ENCODE measurements at regions not wholly inside any gene's neighbourhood (a gene's known extent, or its start where the extent isn't known, plus 50 kb on each side); places are given as distances from the start of the nearest gene placed in this dataset.
"Not testable (repeated sequence)": the region's sequence is repeated elsewhere in the genome, so short reads cannot be mapped to it uniquely, and the experiment has no call there.

GRCh38 chrX:73977542-73978169 is 125.1 kb upstream of the XIST start:
- Mint-ChIP-seq H3K4me3 (no peak overlapping the region), H3K4me1 (peaks cover 42% of the 10 kb centered on the region), H3K27me3 (no peaks in the 10 kb centered on the region), H3K27ac (peak overlapping the region; percentile 60), H3K36me3 (ENCODE audit: low read depth) (peaks cover 7% of the 10 kb centered on the region), H3K9me3 (no peaks in the 10 kb centered on the region)
- ATAC-seq (peak; percentile 86), DNase-seq (no peak)

DNA sequence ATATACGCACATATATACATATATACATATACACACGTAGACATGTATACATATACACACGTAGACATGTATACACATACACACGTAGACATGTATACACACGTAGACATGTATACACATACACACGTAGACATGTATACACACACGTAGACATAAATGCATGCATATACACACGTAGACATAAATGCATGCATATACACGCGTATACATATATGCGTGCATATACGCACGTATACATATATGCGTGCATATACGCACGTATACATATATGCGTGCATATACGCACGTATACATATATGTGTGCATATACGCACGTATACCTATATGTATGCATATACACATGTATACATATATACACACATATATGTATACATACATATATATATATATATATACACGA is 114.9 kb upstream of the XIST start:
- H3K27me3 Mint-ChIP-seq, DNase-seq, H3K4me3 Mint-ChIP-seq, H3K27ac Mint-ChIP-seq, H3K9me3 Mint-ChIP-seq, ATAC-seq: not testable (repeated sequence)
- H3K36me3 Mint-ChIP-seq (ENCODE audit: low read depth): peaks cover 25% of the 10 kb centered on the region
- H3K4me1 Mint-ChIP-seq: peaks cover 14% of the 10 kb centered on the region

- no peak for DNase-seq
- Mint-ChIP-seq H3K4me1 (peaks cover 24% of the 10 kb centered on the region), H3K27me3 (no peaks in the 10 kb centered on the region), H3K36me3 (ENCODE audit: low read depth) (peaks cover 20% of the 10 kb centered on the region), H3K27ac (no peak overlapping the region), H3K9me3 (no peaks in the 10 kb centered on the region), H3K4me3 (no peak overlapping the region)
- ATAC-seq: no peak
Measured at GRCh38 chrX:73965833-73966232, 113.3 kb upstream of the XIST start.

DNA sequence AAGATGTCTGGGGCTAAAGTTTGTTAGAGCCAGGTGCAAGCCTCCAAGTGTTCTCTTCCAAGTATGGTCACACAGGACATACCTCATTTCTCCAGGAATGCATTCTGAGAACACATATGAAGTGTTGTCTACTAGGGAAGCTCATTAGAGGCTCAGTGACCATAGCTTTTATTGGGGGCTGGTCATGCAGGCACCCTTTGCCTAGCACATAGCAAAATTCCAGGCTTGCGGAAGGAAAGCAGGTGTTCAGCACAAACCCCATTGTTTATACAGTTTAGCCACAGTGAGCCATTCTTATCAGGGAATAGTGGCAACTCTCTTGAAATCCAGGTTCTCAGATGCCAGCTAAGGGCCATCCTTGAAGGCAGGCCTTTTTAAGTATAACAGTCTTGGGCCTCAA is 112.1 kb upstream of the XIST start:
- Mint-ChIP-seq H3K4me1 (peaks cover 32% of the 10 kb centered on the region), H3K27me3 (no peaks in the 10 kb centered on the region), H3K27ac (no peak overlapping the region)

DNA sequence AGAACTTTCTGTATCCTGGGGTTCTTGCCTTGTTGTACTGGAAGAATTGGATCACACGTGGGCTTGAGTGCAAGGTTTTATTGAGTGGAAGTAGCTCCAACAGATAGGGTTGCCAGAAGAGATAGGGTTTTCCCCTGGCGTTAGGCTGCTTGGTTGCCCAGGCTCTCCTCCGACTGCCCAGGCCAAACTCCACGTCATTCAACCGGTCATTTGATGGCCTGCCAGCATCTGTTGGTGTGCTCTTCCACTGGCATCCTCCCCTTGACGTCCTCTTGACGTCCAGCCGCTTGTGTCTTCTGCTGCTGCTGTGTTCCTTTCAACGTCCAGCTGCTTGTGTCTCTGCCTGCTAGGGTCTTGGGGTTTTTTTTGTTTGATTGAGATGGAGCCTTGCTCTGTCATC is 111.2 kb upstream of the XIST start:
- Mint-ChIP-seq H3K27ac (no peak overlapping the region), H3K36me3 (ENCODE audit: low read depth) (peaks cover 15% of the 10 kb centered on the region), H3K9me3 (no peaks in the 10 kb centered on the region), H3K27me3 (no peaks in the 10 kb centered on the region), H3K4me1 (peaks cover 36% of the 10 kb centered on the region), H3K4me3 (no peak overlapping the region)
- DNase-seq (no peak), ATAC-seq (no peak)

More for the DNA sequence above, 112.1 kb upstream of the XIST start:
- peaks cover 15% of the 10 kb centered on the region for H3K36me3 Mint-ChIP-seq (ENCODE audit: low read depth)
- H3K9me3 Mint-ChIP-seq: no peaks in the 10 kb centered on the region
- DNase-seq: no peak
- no peak for ATAC-seq
- no peak overlapping the region for H3K4me3 Mint-ChIP-seq

- Mint-ChIP-seq H3K36me3 (ENCODE audit: low read depth) (peaks cover 15% of the 10 kb centered on the region), H3K4me3 (no peak overlapping the region), H3K4me1 (peaks cover 40% of the 10 kb centered on the region), H3K27ac (no peak overlapping the region), H3K27me3 (no peaks in the 10 kb centered on the region), H3K9me3 (no peaks in the 10 kb centered on the region)
- DNase-seq (no peak), ATAC-seq (no peak)
Measured at GRCh38 chrX:73962948-73963347, 110.4 kb upstream of the XIST start.

GRCh38 chrX:73961867-73962266 is 109.4 kb upstream of the XIST start:
- not testable (repeated sequence) for H3K27me3 Mint-ChIP-seq, H3K9me3 Mint-ChIP-seq, ATAC-seq, H3K4me3 Mint-ChIP-seq, H3K27ac Mint-ChIP-seq, DNase-seq
- peaks cover 12% of the 10 kb centered on the region for H3K36me3 Mint-ChIP-seq (ENCODE audit: low read depth)
- peaks cover 46% of the 10 kb centered on the region for H3K4me1 Mint-ChIP-seq

DNA sequence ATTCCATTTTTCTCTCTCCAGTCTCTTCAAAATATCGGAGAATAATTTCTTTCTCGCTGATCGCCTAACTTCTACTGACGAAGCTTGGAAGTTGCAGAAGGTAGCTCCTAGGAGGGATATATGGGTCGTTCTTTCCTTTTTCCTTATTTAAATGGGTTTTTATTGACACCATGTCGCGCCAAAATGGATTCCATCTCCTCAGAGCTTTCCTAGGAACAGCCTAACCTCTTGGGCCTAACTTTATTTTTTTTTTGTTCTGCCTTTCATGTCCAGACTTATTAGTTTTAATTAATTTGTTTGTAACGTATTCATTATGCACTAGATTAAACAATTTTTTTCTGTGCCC is 92.0 kb upstream of the XIST start:
- peaks cover 12% of the 10 kb centered on the region for H3K36me3 Mint-ChIP-seq (ENCODE audit: low read depth)
- no peak for DNase-seq
- peak overlapping the region; percentile 85 for H3K4me3 Mint-ChIP-seq
- no peak for ATAC-seq
- no peaks in the 10 kb centered on the region for H3K9me3 Mint-ChIP-seq
- no peaks in the 10 kb centered on the region for H3K27me3 Mint-ChIP-seq
- H3K27ac Mint-ChIP-seq: peak overlapping the region; percentile 86
- H3K4me1 Mint-ChIP-seq: peaks cover 20% of the 10 kb centered on the region

DNA sequence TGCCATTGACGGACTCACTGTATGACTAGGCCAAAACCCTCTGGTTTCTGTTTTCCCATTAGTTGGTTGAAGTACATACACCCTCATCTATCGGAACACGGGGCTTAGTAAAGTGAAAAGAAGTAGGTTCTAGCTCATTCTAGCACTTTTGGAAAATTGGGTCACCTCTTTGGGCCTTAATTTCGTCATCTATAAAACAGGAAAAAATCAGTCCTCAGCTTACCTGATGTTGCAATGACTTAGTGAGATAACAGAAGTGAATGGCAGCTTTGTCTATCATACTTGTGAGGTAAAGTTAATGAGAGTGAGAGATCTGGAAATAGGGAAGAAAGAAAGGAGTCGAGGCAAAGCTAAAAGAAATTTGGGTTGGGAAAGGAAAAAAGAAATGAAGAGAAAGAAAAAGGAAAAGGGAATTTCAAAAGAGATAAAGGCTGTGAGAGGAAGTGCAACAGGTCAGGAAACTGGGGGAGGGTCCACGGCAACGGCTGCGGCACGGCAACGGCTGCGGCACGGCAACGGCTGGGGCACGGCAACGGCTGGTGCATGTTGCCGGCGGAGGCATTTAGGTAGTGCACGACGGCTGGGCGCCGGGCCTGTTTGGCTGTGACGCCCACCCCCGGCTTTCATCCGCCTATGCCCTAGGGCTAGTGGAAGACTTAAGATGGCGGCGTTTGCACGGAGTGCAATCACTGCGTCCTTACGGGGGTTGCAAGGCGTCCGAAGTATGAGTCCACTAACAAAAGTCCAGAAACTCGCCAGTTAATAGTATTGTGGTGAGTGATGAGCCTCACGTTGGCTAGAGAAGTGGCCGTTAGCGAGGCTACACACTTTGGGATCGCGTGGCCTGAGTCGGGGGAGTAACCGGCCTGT is 91.4 kb upstream of the XIST start:
- Mint-ChIP-seq H3K27ac (peak overlapping the region; percentile 86), H3K9me3 (no peaks in the 10 kb centered on the region), H3K27me3 (no peaks in the 10 kb centered on the region), H3K4me1 (peaks cover 20% of the 10 kb centered on the region), H3K36me3 (ENCODE audit: low read depth) (peaks cover 12% of the 10 kb centered on the region), H3K4me3 (peak overlapping the region; percentile 85)
- ATAC-seq: peak; percentile 100
- DNase-seq: peak; percentile 82

DNA sequence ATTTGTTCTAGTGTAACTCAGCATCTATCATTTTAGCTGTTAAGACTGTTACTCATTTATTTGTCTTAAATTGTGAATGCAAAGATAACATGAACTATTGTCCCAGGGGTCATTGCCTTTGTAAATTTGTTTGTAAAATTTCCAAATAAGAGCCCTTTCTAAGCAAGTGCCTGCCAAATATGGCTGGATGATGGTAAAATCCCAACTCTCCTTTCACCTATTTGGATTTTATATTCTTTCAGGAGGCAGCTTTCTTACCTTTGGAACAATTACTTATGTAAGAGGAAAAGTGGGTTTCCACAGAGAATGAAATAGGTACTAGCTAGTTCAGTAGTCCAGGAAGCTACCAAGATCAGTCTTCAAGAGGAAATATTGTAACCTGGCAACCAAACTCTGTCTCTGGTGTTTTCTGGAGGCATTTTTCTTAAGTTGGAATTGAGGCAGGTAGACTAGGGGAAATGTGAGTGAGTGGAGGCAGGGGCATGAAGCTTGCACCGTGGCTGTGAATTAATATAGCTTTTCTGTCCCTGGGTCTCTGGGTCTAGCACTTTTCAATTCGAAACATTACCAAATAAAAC is 88.5 kb upstream of the XIST start:
- no peaks in the 10 kb centered on the region for H3K9me3 Mint-ChIP-seq
- ATAC-seq (no peak), DNase-seq (no peak)
- H3K27me3 Mint-ChIP-seq: no peaks in the 10 kb centered on the region
- peaks cover 4% of the 10 kb centered on the region for H3K36me3 Mint-ChIP-seq (ENCODE audit: low read depth)
- H3K4me3 Mint-ChIP-seq: no peak overlapping the region
- H3K4me1 Mint-ChIP-seq: peaks cover 13% of the 10 kb centered on the region
- H3K27ac Mint-ChIP-seq: no peak overlapping the region

GRCh38 chrX:73937843-73938242 is 85.3 kb upstream of the XIST start:
- not testable (repeated sequence) for H3K9me3 Mint-ChIP-seq; DNase-seq; H3K36me3 Mint-ChIP-seq (ENCODE audit: low read depth); ATAC-seq; H3K4me1 Mint-ChIP-seq; H3K27me3 Mint-ChIP-seq; H3K27ac Mint-ChIP-seq; H3K4me3 Mint-ChIP-seq

DNA sequence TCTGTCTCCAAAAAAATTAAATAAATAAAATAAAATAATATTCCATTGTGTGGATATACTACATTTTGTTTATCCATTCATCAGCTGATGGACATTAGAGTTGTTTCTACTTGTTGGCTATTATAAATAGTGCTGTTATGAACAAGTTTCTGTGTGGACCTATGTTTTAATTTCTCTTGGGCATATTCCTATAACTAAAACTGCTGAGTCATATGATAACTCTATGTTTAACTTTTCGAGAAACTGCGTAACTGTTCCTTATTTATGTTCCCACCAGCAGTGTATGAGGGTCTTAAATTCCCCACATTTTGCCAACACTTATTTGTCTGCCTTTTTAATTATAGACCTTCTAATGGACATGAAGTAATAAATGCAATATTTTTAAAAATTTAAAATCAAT is 80.0 kb upstream of the XIST start:
- H3K4me1 Mint-ChIP-seq: no peaks in the 10 kb centered on the region
- H3K4me3 Mint-ChIP-seq: no peak overlapping the region
- DNase-seq (no peak), ATAC-seq (no peak)
- no peak overlapping the region for H3K27ac Mint-ChIP-seq
- H3K27me3 Mint-ChIP-seq: peaks cover 1% of the 10 kb centered on the region
- H3K36me3 Mint-ChIP-seq (ENCODE audit: low read depth): no peaks in the 10 kb centered on the region
- no peaks in the 10 kb centered on the region for H3K9me3 Mint-ChIP-seq

- H3K4me3 Mint-ChIP-seq: no peak overlapping the region
- H3K4me1 Mint-ChIP-seq: no peaks in the 10 kb centered on the region
- peaks cover 1% of the 10 kb centered on the region for H3K27me3 Mint-ChIP-seq
- H3K27ac Mint-ChIP-seq: no peak overlapping the region
- H3K9me3 Mint-ChIP-seq: no peaks in the 10 kb centered on the region
- DNase-seq: no peak
- ATAC-seq: no peak
- no peaks in the 10 kb centered on the region for H3K36me3 Mint-ChIP-seq (ENCODE audit: low read depth)
Measured at GRCh38 chrX:73930300-73930699, 77.8 kb upstream of the XIST start.

- Mint-ChIP-seq H3K4me1 (no peaks in the 10 kb centered on the region), H3K4me3 (no peak overlapping the region), H3K27me3 (no peaks in the 10 kb centered on the region), H3K9me3 (no peaks in the 10 kb centered on the region), H3K36me3 (ENCODE audit: low read depth) (no peaks in the 10 kb centered on the region), H3K27ac (no peak overlapping the region)
- ATAC-seq (no peak), DNase-seq (no peak)
Measured at GRCh38 chrX:73922856-73923455, 70.4 kb upstream of the XIST start.

Measured in activated naive CD8-positive, alpha-beta T cell treated with anti-CD3 and anti-CD28 coated beads, Interleukin-2, amount 50 U/mL, for 24 hours (primary cell).